Left lobe of liver (tissue), 2 donors: ENCODE measurements at regions not wholly inside any gene's neighbourhood (a gene's known extent, or its start where the extent isn't known, plus 50 kb on each side); places are given as distances from the start of the nearest gene placed in this dataset.
"Not testable (repeated sequence)": the region's sequence is repeated elsewhere in the genome, so short reads cannot be mapped to it uniquely, and the experiment has no call there.

Experiments used
- ATAC-seq: fragments of 200-7000 bp; cut with Tn5 transposase; one replicate; pipeline ENCODE4 v1.9.1; 2020; ENCODE audit warnings: mild to moderate bottlenecking, moderate library complexity
- DNase-seq: peaks from one replicate; pipeline ENCODE4 v3.0.0-alpha.2; 2020; ENCODE audit warnings: low spot score
- donor health status: DM: no; HTN: no; CAD: no; lungs with moderate emphysema.
- donor health status: DM: no; HTN: yes; CAD: no.

DNA sequence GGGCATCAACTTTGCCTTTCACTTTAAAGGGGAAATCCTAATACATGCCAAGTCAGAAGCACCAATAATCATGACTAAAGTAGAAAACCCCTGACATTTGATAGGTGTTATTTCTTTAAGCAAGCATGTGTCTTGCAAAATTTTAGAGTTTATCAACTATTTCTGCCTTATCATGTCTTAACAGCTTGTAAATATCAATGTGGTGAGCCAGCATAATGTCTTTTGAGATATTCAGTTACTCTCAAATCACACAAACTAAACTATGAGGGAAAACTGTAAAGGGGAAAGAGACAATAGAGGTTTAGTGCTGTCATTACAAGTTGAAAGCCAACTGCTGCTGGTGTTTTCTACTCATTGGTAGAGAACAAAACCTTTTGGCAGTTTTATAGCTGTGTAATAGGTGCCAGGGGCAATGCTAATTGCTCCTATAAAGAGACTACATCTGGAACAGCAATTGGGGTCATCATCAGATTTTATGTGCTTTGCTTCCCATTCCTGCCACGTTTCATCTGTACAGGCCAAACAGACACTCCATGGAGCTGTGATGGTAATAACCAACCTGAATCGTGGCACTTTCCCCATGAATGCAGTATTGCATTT lies 1027.4 kb downstream of the FSCB start:
- DNase-seq (no peak), ATAC-seq (no peak)

DNA sequence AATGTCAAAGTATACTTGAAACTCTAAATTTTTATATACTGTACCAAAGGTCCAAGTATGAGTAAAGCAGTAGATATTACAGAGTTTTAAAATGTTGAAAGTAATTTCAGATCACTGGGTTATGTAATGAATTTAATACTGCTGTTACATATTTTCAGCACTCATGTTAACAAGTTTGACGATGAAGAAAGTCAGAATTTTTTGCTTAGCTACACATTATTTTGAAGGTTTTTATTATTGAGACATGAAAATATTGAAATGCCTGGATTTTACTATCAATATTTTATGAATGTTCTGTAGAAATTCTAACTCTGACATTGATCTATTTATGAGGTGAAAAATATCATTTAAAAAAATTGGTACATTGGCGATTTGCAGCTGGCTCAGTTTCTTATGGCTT lies 1030.3 kb downstream of the FSCB start:
- ATAC-seq (no peak), DNase-seq (no peak)

GRCh38 chr14:43475757-43476156 lies 1031.3 kb downstream of the FSCB start:
- no peak for ATAC-seq
- no peak for DNase-seq

DNA sequence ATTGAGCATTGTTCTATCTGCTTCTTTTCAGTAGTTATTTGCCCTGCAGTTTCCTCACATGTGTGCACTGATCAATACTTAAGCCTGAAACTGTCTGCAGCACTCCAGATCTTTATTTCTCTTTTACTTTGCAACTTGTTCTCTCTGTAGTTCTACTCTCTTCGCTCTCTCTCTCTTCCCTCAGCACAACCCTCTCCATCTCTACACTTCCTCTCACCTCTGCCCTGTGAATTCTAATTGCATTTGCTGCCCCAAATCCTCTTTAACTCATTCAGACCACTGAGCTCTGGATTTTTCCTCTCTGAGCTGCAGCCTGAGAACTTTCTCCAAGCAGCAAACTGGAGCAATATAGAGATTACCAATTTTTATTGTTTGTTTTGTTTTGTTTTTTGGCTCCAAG lies 1035.5 kb downstream of the FSCB start:
- no peak for DNase-seq
- no peak for ATAC-seq

DNA sequence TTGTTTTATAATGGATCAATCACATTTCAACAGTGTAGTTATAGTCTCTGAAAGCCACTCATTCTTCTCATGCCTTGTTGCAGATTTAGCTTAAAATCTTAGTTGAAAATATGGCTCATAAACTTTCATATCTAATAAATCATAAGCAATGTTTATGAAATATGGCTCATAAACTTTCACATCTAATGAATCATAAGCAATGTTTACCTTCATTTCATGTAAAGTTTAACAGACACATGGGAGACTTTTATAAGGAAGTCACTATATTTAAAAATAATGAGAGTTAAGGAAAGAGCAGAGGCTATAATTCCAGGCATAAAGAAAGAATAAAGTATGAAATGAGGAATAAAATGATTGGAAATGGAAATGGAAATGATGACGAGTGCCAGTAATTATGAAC lies 1042.1 kb downstream of the FSCB start:
- no peak for DNase-seq
- ATAC-seq: no peak

- ATAC-seq: no peak
These were observed 1057.8 kb downstream of the FSCB start for GRCh38 chr14:43449291-43449690.

GRCh38 chr14:43438056-43438455 lies 1069.0 kb downstream of the FSCB start:
- ATAC-seq (no peak), DNase-seq (no peak)

More at GRCh38 chr14:43449291-43449690, 1057.8 kb downstream of the FSCB start:
- no peak for DNase-seq

DNA sequence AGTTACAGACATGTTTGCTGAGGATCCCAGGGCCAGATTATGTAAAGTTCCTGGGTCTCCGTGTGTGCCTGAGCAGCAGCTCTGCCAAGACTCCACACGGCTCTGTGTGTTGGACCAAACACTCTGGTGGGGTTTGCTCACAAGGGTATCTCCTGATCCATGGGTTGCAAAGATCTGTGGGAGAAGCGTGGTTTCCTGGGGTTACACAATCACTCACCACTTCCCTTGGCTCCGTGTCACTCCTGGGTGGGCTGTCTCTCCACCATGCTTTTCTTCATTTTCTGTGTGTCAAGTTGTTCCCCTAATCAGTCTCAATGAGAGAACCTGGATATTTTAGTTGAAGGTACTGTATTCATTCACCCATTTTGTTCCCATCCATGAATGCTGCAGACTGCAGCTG lies 1088.8 kb downstream of the FSCB start:
- DNase-seq (no peak), ATAC-seq (no peak)

GRCh38 chr14:43413084-43413483 lies 1094.0 kb downstream of the FSCB start:
- DNase-seq: no peak
- ATAC-seq: no peak

- DNase-seq (no peak), ATAC-seq (no peak)
These were observed 1095.2 kb downstream of the FSCB start for GRCh38 chr14:43411841-43412240.

DNA sequence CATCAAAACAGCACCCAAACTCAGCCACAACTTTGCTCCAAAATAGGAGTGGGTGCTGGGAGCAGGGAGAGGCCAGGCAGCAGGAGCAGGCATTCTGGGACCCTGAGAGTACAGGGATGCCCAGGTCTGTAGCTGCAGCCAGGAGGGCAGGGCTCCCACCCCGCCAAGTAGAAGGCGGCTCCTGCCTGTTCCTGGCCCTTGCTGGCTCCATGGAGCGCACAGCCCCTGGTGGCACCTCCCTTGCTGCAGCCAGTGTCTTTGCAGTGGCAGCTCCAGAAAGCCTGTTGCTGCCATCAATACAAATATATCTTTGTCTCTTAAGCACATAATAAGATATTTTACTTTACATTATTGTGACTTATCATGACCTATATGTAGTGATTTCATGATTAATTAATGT lies 1096.5 kb downstream of the FSCB start:
- DNase-seq (no peak), ATAC-seq (no peak)

DNA sequence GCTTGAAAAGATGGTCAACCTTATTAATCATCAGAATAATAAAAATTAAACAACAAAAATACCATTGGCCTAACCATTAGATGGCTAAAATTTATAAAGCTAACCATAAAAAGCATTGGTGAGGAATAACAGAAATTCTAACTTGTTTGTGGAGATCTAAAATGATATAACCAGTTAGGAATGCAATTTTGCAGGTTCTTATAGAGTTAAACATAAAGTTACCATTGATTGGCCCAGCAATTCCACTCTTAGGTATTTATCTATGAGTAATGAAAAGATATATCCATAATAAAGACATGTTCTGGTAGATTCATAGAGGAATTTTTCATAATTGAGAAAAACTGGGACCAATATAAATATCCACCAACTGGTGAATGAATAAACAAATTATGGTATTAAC lies 1098.6 kb downstream of the FSCB start:
- ATAC-seq (no peak), DNase-seq (no peak)

DNA sequence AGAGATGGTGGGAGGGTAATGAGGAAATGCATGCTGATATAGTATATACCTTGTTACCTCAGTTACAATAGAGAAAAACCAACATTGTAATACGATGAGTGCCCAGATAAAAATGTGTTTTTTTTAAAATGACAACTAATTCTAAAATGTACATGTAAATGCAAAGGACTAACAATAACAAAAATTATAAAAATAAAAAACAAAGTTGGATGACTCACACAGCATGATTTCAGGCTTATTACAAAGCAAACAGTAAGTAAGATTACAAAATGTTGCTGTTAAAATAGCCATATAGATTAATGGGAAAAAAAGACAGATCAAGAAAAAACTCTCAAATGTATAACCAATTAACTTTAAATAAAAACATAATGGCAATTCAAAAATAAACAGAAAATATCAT lies 1099.4 kb downstream of the FSCB start:
- no peak for ATAC-seq
- DNase-seq: no peak

GRCh38 chr14:43406931-43407330 lies 1100.2 kb downstream of the FSCB start:
- ATAC-seq (no peak), DNase-seq (no peak)

DNA sequence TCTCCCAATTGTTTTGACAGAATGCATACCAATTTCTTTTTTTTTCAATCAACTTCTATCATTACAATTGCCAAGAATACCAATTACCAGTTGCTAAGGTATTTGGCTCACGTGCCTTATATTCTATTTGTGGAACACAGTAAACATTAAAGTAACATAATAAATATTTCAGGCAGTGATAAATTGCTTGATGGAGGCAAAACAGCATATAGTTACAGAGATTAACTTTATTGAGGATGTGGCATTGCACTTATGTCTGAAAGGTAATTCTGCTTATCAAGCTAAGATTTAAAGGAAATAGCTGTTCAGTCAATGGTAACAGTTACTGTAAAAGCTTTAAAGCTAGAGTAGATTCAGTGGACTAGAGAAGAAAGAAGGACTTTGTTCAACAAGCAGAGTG lies 1107.8 kb downstream of the FSCB start:
- ATAC-seq (no peak), DNase-seq (no peak)

- not testable (repeated sequence) for ATAC-seq, DNase-seq
These were observed 1136.6 kb downstream of the FSCB start for GRCh38 chr14:43370565-43370896.

GRCh38 chr14:43369710-43370564 lies 1137.1 kb downstream of the FSCB start:
- ATAC-seq: no peak

DNA sequence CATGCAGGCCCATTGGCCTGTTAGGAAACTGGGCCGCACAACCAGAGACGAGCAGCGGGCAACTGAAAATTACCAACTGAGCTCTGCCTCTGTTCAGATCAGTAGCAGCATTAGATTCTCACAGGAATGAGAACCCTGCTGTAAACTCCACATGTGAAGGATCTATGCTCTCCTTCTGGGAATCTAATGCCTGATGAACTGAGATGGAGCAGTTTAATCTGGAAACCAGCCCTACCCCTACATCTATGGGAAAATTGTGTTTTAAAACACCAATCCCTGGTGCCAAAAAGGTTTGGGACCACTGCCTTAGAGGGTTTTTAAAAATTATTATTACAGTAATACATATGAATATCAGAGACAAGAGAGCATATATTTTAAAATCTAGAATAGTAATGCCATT lies 1144.5 kb downstream of the FSCB start:
- no peak for ATAC-seq
- DNase-seq: no peak

More at GRCh38 chr14:43369710-43370564, 1137.1 kb downstream of the FSCB start:
- no peak for DNase-seq

DNA sequence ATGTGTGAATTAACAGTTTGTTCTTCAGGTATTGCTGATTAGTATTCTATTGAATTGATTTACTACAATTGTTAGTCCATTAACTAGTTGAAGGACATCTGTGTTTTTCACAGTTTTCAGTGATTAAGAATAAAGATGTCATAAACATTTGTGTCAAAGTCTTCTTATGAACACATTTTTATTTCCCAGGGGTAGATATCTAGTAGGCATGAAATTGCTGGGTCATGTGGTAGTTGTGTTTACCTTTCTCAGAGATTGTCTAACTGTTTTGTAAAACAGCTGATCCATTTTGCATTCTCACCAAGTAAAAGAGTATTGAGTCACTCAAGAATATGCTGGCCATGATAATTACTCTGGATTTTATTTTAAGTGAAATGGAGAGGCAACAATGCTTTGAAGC lies 1145.3 kb downstream of the FSCB start:
- no peak for ATAC-seq
- DNase-seq: no peak

DNA sequence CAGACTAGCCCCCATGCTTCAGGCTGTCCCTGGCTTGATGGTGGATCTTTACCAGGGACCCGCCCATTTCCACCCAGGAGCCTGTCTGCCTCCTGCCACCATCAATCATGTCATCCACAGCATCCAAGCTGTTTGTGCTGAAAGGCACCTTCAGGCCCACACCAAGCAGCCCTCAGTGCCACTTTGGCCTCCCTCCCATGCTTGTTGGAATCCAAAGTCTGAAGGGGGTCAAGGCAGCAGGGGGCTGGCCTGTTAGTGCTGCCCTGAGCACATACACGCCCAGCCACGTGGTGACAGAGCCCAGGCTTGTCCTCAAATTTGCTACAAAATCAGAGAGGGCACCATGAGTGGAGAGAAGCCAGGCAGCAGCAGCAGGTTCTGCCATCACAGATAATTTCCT lies 1146.8 kb downstream of the FSCB start:
- no peak for ATAC-seq
- DNase-seq: no peak

GRCh38 chr14:43359317-43359716 lies 1147.8 kb downstream of the FSCB start:
- ATAC-seq (no peak), DNase-seq (no peak)

DNA sequence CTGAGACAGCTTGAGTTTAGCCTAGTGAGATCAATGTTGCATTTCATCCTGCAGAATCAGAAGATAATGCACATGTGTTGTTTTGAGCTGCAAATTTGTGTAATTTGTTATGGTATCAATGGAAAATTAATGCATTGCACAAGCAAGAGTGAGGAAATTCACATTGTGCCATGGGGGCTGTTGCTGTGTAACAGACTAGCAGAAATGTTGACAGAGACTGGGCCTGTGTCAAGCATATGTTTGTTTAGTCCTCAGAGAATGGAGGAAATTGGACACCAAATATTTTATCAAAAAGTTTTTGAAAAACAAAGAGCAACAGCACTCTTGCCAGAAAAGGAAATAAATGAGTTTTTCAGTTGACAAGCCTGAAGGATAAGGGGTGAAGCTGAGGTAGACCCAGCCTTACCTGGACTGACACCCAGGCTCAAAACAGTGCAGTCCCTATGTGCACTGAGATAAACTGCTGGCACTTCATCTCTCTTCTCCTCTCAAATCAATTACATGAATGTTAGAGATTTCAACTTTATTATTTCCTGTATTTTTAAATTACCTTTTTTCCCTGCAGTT lies 1150.0 kb downstream of the FSCB start:
- no peak for DNase-seq
- ATAC-seq: no peak
